HEK293 (cell line): ENCODE measurements at regions not wholly inside any gene's neighbourhood (a gene's known extent, or its start where the extent isn't known, plus 50 kb on each side); places are given as distances from the start of the nearest gene placed in this dataset.

Experiments
- CTCF ChIP-seq: fragments of 450-650 bp; formaldehyde crosslinking; IDR thresholded peaks from 2 replicates; pipeline ENCODE4 v1.5.1; 2016; ENCODE audit warnings: missing biosample characterization, missing genetic modification characterization
- ZNF138 ChIP-seq: fragments of 450-650 bp; formaldehyde crosslinking; IDR thresholded peaks from 2 replicates; pipeline ENCODE4 v1.5.1; 2016; ENCODE audit warnings: missing biosample characterization, missing genetic modification characterization, borderline replicate concordance
- ZNF660 ChIP-seq: fragments of 450-650 bp; IDR thresholded peaks from 2 replicates; pipeline ENCODE4 v1.5.1; 2018; ENCODE audit warnings: missing biosample characterization, mild to moderate bottlenecking, missing genetic modification characterization

GRCh38 chr13:60869941-60870613 lies 473.1 kb downstream of the TDRD3 start:
- TF ChIP-seq ZNF660 (no peak), ZNF138 (tag by site-specific recombination) (no peak), CTCF (tag by site-specific recombination) (no peak)
